Tibial artery (tissue), 4 donors: ENCODE measurements at regions not wholly inside any gene's neighbourhood (a gene's known extent, or its start where the extent isn't known, plus 50 kb on each side); places are given as distances from the start of the nearest gene placed in this dataset.

Experiments
- DNase-seq, 2 donors: peaks; one replicate each; pipeline ENCODE4 v3.0.0-alpha.2; 2019
- H3K27ac ChIP-seq, 2 donors: fragments of 200-600 bp; sonication (generic) in 1 of 2; 1 replicate in 1 of 2; 2 replicates in 1 of 2; pipeline ENCODE4 v1.5.1; 2018 to 2019; ENCODE audit warnings: mild to moderate bottlenecking in 1 of 2
- H3K27me3 ChIP-seq, 2 donors: fragments of 200-600 bp; sonication (generic) in 1 of 2; one replicate each; pipeline versions ENCODE4 v1.5.1 to v1.6.0; 2016 to 2019
- H3K36me3 ChIP-seq, 3 donors: fragments of 200-600 bp; sonication (generic) in 2 of 3; one replicate each; pipeline ENCODE4 v1.5.1; 2016 to 2019; ENCODE audit warnings: mild to moderate bottlenecking in 2 of 3
- H3K4me1 ChIP-seq, 4 donors: fragments of 200-600 bp; sonication (generic) in 2 of 4; 1 replicate in 3 of 4; 2 replicates in 1 of 4; pipeline ENCODE4 v1.5.1; 2016 to 2019
- H3K4me3 ChIP-seq, 2 donors: fragments of 200-600 bp; sonication (generic) in 1 of 2; 1 replicate in 1 of 2; 2 replicates in 1 of 2; pipeline ENCODE4 v1.5.1; 2018 to 2019; ENCODE audit warnings: mild to moderate bottlenecking in 2 of 2
- H3K9me3 ChIP-seq, 3 donors: fragments of 200-600 bp; sonication (generic) in 1 of 3; one replicate each; pipeline ENCODE4 v1.5.1; 2016 to 2019
- intact Hi-C: fragments of 100-400 bp; cut with DNase I; formaldehyde crosslinking; loops from one replicate; pipeline ENCODE4 v1.15.0; 2023; ENCODE audit warnings: low total_unique reads
- TF ChIP-seq, protein P1 (sequence below), 2 experiments: fragments of 200-600 bp in 1 of 2; fragments of 450-650 bp in 1 of 2; IDR thresholded peaks; one replicate each; pipeline ENCODE4 v1.5.1; 2017 to 2019; ENCODE audit warnings: antibody characterized with exemption in 2 of 2, mild to moderate bottlenecking in 1 of 2, moderate library complexity in 1 of 2

DNA sequence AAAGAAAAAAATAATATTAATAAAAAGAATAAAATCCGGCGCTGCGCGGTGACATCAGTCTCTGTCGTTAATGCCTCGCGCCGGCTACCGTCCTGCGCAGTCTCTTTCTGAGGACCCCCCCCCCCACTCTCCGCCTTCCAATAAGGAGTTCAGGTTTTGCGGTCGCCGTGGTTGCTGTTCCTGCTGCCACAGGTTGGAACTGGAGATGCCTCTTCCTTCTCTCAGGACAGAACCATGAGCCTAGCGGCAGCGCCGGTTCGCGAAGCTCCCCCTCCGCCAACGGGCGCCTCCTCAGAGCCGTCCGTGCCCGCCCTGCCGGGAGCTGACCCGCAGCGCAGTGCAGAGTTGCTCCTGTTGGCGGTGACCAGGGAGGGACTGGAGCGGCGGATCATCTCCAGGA, 2093.4 kb downstream of the TP53TG3F start:
- TF ChIP-seq, protein P1, sequence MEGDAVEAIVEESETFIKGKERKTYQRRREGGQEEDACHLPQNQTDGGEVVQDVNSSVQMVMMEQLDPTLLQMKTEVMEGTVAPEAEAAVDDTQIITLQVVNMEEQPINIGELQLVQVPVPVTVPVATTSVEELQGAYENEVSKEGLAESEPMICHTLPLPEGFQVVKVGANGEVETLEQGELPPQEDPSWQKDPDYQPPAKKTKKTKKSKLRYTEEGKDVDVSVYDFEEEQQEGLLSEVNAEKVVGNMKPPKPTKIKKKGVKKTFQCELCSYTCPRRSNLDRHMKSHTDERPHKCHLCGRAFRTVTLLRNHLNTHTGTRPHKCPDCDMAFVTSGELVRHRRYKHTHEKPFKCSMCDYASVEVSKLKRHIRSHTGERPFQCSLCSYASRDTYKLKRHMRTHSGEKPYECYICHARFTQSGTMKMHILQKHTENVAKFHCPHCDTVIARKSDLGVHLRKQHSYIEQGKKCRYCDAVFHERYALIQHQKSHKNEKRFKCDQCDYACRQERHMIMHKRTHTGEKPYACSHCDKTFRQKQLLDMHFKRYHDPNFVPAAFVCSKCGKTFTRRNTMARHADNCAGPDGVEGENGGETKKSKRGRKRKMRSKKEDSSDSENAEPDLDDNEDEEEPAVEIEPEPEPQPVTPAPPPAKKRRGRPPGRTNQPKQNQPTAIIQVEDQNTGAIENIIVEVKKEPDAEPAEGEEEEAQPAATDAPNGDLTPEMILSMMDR (IDR thresholded peaks at IDR 0.05) = no peak
- no peaks in the 10 kb centered on the region for H3K27me3 ChIP-seq
- H3K36me3 ChIP-seq = no peaks in the 10 kb centered on the region
- H3K9me3 ChIP-seq = peaks cover 0 to 5% (median 0%) of the 10 kb centered on the region in 3 donors
- H3K4me1 ChIP-seq = no peaks in the 10 kb centered on the region
- no peak overlapping the region for H3K27ac ChIP-seq
- no peak for DNase-seq
- H3K4me3 ChIP-seq = no peak overlapping the region
- intact Hi-C loops = no loop called here

DNA sequence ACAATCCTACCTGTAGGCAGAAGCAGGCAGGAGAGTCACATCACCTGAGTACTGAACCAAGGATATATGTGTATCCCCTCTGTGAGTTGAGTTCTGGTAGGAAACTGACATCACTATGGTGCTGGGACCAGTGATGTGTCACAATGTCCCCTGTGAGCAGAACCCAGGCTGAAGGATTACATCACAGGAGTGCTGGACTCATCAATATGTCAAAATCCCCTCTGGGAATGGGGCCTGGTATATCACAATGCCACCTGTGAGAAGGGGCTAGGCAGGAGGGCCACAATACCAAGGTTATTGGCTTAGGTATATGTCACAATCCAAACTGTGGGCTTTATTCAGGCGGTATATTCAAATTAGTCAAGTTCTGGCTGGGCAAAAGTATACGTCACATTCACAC, 2098.3 kb downstream of the TP53TG3F start:
- DNase-seq = no peak
- Histone ChIP-seq H3K27me3 (no peaks in the 10 kb centered on the region), H3K4me1 (no peaks in the 10 kb centered on the region)

DNA sequence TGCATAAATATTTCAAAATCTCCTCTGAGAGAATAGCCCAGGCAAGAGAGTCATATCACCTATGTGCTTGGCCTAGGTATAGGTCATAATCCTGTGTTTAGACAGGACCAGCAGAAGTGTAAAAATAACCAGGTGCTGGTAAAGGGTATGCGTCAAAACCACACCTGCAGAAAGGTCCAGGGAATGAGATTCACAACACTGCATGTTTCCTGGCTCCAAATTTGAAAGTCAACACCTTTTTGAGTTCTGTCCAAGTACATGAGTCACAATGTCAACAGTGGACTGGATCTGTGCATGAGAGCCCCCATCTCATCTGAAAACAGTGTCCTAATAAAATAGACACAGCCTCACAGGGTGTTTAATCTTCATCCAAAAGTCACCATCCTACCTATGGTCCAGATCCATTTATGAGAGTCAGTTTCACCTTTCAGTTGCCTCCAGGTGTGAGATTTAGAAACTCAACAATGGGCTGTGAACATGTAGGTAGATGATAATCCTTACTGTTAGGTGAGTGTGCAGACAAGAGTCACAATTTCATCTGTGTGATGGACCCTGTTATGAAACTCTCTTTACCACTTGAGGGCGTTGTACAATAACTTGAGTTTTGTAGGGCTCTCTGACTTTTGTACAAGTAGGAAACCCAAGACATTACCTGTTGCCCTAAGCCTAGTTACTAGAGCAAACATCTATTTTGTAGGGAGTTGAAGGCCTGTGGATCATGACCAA, 2100.7 kb downstream of the TP53TG3F start:
- no peak for DNase-seq
- Histone ChIP-seq H3K9me3 (no peaks in the 10 kb centered on the region), H3K4me1 (no peaks in the 10 kb centered on the region), H3K4me3 (no peak overlapping the region), H3K27ac (no peak overlapping the region), H3K36me3 (no peaks in the 10 kb centered on the region), H3K27me3 (no peaks in the 10 kb centered on the region)
- TF ChIP-seq, protein P1 (IDR thresholded peaks at IDR 0.05) = no peak
- intact Hi-C loops = no loop called here

More for the DNA sequence above, 2098.3 kb downstream of the TP53TG3F start:
- no peak overlapping the region for H3K27ac ChIP-seq
- H3K4me3 ChIP-seq = no peak overlapping the region
- H3K9me3 ChIP-seq = peaks cover 0 to 4% (median 0%) of the 10 kb centered on the region in 3 donors
- TF ChIP-seq, protein P1 (IDR thresholded peaks at IDR 0.05) = no peak
- intact Hi-C loops = no loop called here
- no peaks in the 10 kb centered on the region for H3K36me3 ChIP-seq

DNA sequence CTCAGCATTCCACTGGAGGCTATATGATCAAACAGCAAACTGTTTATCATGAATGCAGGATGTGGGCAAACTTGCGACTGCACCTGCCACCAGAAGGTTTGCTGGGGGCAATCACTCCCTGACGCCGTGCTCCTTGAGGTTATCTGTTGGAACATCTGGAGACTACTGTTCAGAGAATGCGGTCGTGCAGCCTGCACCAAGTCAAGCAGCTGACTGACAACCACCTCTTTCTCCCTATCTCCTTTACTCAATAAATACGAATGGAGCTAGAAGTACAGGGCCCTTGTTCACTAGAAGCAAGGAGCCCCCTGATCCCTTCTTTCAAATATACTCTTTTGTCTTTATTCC, 2101.2 kb downstream of the TP53TG3F start:
- H3K9me3 ChIP-seq = no peaks in the 10 kb centered on the region
- no peak for DNase-seq
- no peak overlapping the region for H3K4me3 ChIP-seq
- no peaks in the 10 kb centered on the region for H3K4me1 ChIP-seq
- no peaks in the 10 kb centered on the region for H3K27me3 ChIP-seq
- H3K27ac ChIP-seq = no peak overlapping the region
- intact Hi-C loops = no loop called here
- TF ChIP-seq, protein P1 (IDR thresholded peaks at IDR 0.05) = no peak
- no peaks in the 10 kb centered on the region for H3K36me3 ChIP-seq

DNA sequence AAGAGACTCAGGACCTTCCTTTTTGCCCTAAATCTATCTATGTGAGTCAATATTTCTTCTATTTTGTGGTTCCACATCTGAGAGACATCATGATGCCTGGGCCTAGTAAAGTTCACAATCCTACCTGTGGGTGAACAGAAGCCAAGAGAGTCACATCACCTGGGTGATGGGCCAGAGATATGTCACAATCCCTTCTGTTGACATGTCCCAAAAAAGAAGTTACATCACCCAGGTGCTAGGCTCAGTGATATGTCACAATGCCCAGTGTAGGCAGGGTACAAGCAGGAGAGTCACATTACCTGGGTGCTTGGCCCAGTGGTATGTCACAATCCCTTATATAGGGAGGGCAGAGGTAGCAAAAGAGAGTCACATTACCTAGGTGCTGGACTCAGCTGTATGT, 2101.9 kb downstream of the TP53TG3F start:
- DNase-seq = no peak
- Histone ChIP-seq H3K4me3 (no peak overlapping the region), H3K27me3 (no peaks in the 10 kb centered on the region), H3K36me3 (no peaks in the 10 kb centered on the region), H3K4me1 (no peaks in the 10 kb centered on the region), H3K27ac (no peak overlapping the region), H3K9me3 (no peaks in the 10 kb centered on the region)
- intact Hi-C loops = no loop called here
- TF ChIP-seq, protein P1 (IDR thresholded peaks at IDR 0.05) = no peak

DNA sequence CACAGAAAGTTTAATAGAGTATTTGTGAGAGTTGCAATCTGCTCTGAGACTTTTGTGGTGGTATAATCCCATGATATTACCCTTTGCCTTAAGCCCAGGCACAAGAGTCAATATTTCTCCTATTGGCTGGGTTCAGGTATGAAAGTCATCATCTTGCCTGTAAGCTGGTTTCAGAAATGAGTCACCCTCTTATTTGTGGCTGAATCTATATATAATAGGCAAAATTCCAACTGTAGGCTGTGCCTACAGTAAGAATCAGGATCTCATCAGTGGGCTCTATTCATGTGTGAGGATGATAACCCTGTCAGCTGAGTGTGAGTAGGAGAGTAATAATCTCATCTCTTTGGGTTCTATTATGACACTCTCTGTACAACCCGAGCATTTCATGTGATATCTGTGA, 2103.1 kb downstream of the TP53TG3F start:
- Histone ChIP-seq H3K4me3 (no peak overlapping the region), H3K9me3 (no peaks in the 10 kb centered on the region), H3K27me3 (no peaks in the 10 kb centered on the region), H3K36me3 (no peaks in the 10 kb centered on the region), H3K27ac (no peak overlapping the region), H3K4me1 (no peaks in the 10 kb centered on the region)
- intact Hi-C loops = no loop called here
- TF ChIP-seq, protein P1 (IDR thresholded peaks at IDR 0.05) = no peak
- no peak for DNase-seq
